GM12874 (cell line): ENCODE measurements at regions not wholly inside any gene's neighbourhood (a gene's known extent, or its start where the extent isn't known, plus 50 kb on each side); places are given as distances from the start of the nearest gene placed in this dataset.

ENCODE experiments used
- TF ChIP-seq, protein P1 (sequence below): IDR thresholded peaks from 2 replicates; pipeline ENCODE4 v1.5.1; 2011; ENCODE audit warnings: low read depth, mild to moderate bottlenecking, control low read depth, low read length, moderate library complexity; ENCODE audit not compliant: insufficient read depth

DNA sequence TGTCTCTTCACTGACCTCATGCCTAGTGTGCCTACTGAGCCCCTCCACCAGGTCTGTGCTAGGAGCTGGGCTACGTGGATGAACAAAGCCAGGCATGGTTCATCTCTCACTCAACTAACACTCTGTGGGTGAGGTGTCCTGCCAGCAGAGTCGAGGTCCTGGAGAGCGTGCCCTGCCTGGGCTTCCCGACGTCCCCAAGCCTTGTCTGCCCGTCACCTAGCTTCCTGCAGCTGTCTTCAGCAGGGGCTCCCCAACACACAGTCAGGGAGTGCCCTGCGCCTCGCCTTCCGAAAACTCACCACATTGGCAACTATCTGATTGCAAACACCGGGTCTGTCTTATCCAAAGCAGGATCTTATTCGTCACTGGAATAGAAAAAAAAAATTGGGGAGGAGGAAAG lies 167.5 kb upstream of the ZC3H12A start:
- TF ChIP-seq, protein P1, sequence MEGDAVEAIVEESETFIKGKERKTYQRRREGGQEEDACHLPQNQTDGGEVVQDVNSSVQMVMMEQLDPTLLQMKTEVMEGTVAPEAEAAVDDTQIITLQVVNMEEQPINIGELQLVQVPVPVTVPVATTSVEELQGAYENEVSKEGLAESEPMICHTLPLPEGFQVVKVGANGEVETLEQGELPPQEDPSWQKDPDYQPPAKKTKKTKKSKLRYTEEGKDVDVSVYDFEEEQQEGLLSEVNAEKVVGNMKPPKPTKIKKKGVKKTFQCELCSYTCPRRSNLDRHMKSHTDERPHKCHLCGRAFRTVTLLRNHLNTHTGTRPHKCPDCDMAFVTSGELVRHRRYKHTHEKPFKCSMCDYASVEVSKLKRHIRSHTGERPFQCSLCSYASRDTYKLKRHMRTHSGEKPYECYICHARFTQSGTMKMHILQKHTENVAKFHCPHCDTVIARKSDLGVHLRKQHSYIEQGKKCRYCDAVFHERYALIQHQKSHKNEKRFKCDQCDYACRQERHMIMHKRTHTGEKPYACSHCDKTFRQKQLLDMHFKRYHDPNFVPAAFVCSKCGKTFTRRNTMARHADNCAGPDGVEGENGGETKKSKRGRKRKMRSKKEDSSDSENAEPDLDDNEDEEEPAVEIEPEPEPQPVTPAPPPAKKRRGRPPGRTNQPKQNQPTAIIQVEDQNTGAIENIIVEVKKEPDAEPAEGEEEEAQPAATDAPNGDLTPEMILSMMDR, result no peak

- TF ChIP-seq, protein P1, result no peak
These were observed 166.1 kb upstream of the ZC3H12A start for GRCh38 chr1:37308031-37308960.

- TF ChIP-seq, protein P1, result no peak
These were observed 164.8 kb upstream of the ZC3H12A start for GRCh38 chr1:37309574-37309973.

DNA sequence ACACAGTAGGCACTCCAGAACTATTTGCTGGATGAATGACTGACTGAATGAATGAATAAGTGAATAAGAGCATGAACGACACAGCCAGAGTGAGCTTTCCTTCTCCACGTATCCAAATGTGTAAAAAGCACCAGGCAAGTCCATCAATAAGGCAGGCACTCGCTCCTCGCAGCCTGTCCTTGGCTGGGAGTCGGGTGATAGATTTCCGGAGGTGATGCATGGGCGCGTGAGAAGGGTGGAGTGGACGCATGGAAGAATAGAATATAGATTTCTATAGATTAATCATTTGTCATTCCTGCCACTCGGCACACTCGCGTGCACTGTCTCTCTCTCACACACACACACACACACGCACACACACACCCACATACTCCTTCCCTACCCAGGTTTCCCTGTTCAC lies 164.3 kb upstream of the ZC3H12A start:
- TF ChIP-seq, protein P1, result no peak

DNA sequence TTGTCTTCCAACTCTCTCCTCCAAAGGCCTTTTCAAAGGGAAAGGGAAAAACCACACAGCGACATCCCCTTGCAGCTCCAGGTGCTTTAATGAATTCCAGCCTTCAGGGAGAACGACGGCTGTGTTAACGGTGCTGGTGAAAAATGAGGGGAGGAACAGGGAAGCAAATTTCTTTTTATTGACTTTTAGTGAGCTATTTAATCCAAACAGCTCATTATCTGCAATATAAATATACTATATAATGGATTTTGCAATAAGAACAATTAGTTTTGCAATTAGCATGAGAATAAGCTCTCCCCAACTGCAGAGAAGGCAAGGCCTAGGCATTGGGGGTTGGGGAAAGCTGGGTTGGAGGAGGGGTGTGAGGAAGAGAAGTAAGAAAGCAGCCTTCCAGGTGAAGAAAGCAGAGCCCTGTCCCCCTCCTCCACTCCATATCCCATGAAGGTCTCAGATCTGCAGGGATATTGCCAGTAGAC lies 159.0 kb upstream of the ZC3H12A start:
- TF ChIP-seq, protein P1, result no peak

- TF ChIP-seq, protein P1, result no peak
These were observed 156.4 kb upstream of the ZC3H12A start for GRCh38 chr1:37317870-37318467.

DNA sequence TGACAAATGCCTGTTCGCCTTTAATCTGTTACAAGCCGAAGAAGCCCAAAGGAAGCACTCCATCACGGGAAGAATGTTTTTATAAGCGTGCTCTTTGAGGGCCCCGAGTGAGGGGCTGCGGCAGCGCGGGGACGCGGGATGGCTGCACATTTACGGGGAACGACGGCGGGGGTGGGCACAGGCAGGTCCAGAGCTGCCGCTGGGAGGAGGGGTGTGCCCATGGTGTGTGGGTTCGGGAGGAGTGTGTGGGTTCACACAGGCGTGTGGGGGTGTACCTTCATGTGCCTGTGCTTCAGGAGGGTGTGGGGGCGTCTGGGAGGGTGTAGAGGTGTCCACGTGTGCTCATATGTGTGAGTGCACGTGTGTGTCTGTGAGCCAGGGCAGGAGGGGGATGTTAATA lies 155.9 kb upstream of the ZC3H12A start:
- TF ChIP-seq, protein P1, result no peak
